Right lobe of liver (tissue), 6 donors: ENCODE measurements at regions not wholly inside any gene's neighbourhood (a gene's known extent, or its start where the extent isn't known, plus 50 kb on each side); places are given as distances from the start of the nearest gene placed in this dataset.
A peak's percentile ranks its signal among the peaks of the same experiment; 100 is the strongest.

Experiments used
- ATAC-seq, 4 donors: fragments of 200-7000 bp; cut with Tn5 transposase; one replicate each; pipeline ENCODE4 v1.9.1; 2020; ENCODE audit warnings: mild to moderate bottlenecking in 4 of 4, moderate library complexity in 4 of 4
- DNase-seq, 3 donors: peaks; one replicate each; pipeline ENCODE4 v3.0.0-alpha.2; 2020
- H3K27ac ChIP-seq, 3 donors: fragments of 200-600 bp; one replicate each; pipeline ENCODE4 v1.8.0; 2022
- H3K27me3 ChIP-seq, 2 donors: fragments of 200-600 bp; one replicate each; pipeline ENCODE4 v1.8.0; 2022
- H3K36me3 ChIP-seq, 4 donors: fragments of 200-600 bp; sonication (generic) in 1 of 4; one replicate each; pipeline versions ENCODE4 v1.5.1 to v1.8.0; 2017 to 2022; ENCODE audit warnings: control low read depth in 1 of 4
- H3K4me1 ChIP-seq, 4 donors: fragments of 200-600 bp; sonication (generic) in 1 of 4; one replicate each; pipeline versions ENCODE4 v1.5.1 to v1.8.0; 2017 to 2022; ENCODE audit warnings: control low read depth in 1 of 4
- H3K4me3 ChIP-seq, 3 donors: fragments of 200-600 bp; one replicate each; pipeline ENCODE4 v1.8.0; 2022
- H3K9me3 ChIP-seq, 4 donors: fragments of 200-600 bp; sonication (generic) in 1 of 4; one replicate each; pipeline versions ENCODE4 v1.5.1 to v1.8.0; 2017 to 2022; ENCODE audit warnings: control low read depth in 1 of 4
- CTCF ChIP-seq, 4 donors: fragments of 200-600 bp in 3 of 4; fragments of 450-650 bp in 1 of 4; IDR thresholded peaks; one replicate each; pipeline versions ENCODE4 v1.5.1 to v1.8.0; 2016 to 2022; ENCODE audit warnings: antibody characterized with exemption in 4 of 4, mild to moderate bottlenecking in 2 of 4
- POLR2A ChIP-seq: fragments of 450-650 bp; IDR thresholded peaks from one replicate; pipeline ENCODE4 v1.6.1; 2017; ENCODE audit warnings: antibody characterized with exemption, mild to moderate bottlenecking
- WGBS: methylation state at CpG from one replicate; pipeline ENCODE4 v1.1.6; 2018; ENCODE audit warnings: low coverage, low lambda C conversion rate; ENCODE audit not compliant: insufficient coverage; ENCODE audit errors: missing lambda C conversion rate; 5-methylcytosine and 5-hydroxymethylcytosine counted together
- intact Hi-C, 2 donors: fragments of 100-400 bp; cut with DNase I; formaldehyde crosslinking; loops; one replicate each; pipeline versions ENCODE4 v1.11.2 to v1.14.1; 2022
- donor health status: DM: no; HTN: yes; CAD: no.
- donor health status: DM: no; HTN: no; CAD: no.
- donor health status: DM: no; HTN: no; CAD: no.
- donor health status: DM: no; HTN: yes; CAD: no.
- donor health status: DM: no; HTN: yes; CAD: no.

- TF ChIP-seq POLR2A = no peak
- no peak for TF ChIP-seq CTCF (IDR thresholded peaks at IDR 0.05)
- 62% methylated on average over 1 of the region's 1 CpG for WGBS
- no peaks in the 10 kb centered on the region for H3K36me3 ChIP-seq
- DNase-seq (no peak), ATAC-seq (no peak)
- H3K27me3 ChIP-seq = no peaks in the 10 kb centered on the region
- no peaks in the 10 kb centered on the region for H3K4me1 ChIP-seq
- H3K4me3 ChIP-seq = no peak overlapping the region
- intact Hi-C loops = loop anchor here (10.0 kb wide), 1 partner anchor 699 kb away; no protein-coding TSS in a partner anchor
- no peaks in the 10 kb centered on the region for H3K9me3 ChIP-seq
- no peak overlapping the region for H3K27ac ChIP-seq
Measured at GRCh38 chr11:29435421-29435820, 581.4 kb downstream of the KCNA4 start.

DNA sequence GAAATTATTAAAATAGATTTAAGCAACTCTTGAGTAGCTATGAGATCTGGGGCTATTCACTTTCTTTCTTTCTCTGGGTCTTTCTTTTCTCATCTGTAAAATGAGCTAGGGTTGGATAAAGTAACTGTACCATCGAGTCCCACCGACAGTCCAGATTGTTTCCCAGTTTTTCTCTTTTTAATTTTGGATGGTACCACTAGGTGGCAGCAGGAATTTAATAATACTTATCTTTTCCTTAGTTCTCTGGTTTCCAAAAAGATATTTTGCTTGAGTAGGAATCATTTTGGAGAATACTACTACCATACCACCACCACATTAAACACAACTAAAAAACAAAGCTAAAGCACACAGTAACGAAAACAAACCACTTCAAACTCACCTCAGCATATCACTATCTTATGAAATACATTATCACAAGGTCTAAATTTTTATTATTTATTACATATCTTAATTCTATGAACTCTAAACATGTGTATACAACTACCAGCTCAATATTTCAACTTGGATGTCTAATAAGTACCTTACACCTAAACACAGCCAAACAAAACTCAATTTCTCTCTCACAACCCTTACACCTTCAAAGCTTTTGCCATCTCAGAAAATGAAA lies 584.0 kb downstream of the KCNA4 start:
- ATAC-seq = peak in 3 of 4 donors; percentile 22 to 54 (median 47)
- WGBS = 15% methylated on average over 3 of the region's 3 CpGs
- TF ChIP-seq POLR2A = no peak
- TF ChIP-seq CTCF (IDR thresholded peaks at IDR 0.05) = peak; percentile 47 to 61 (median 54)
- Histone ChIP-seq H3K4me3 (no peak overlapping the region), H3K27ac (no peak overlapping the region), H3K36me3 (no peaks in the 10 kb centered on the region), H3K4me1 (no peaks in the 10 kb centered on the region), H3K9me3 (no peaks in the 10 kb centered on the region), H3K27me3 (no peaks in the 10 kb centered on the region)
- intact Hi-C loops = loop anchor here (10.0 kb wide), 1 partner anchor 702 kb away; no protein-coding TSS in a partner anchor
- DNase-seq = no peak

- Histone ChIP-seq H3K4me3 (no peak overlapping the region), H3K9me3 (no peaks in the 10 kb centered on the region)
- intact Hi-C loops = no loop called here
Measured at GRCh38 chr11:29405305-29405704, 611.5 kb downstream of the KCNA4 start.

DNA sequence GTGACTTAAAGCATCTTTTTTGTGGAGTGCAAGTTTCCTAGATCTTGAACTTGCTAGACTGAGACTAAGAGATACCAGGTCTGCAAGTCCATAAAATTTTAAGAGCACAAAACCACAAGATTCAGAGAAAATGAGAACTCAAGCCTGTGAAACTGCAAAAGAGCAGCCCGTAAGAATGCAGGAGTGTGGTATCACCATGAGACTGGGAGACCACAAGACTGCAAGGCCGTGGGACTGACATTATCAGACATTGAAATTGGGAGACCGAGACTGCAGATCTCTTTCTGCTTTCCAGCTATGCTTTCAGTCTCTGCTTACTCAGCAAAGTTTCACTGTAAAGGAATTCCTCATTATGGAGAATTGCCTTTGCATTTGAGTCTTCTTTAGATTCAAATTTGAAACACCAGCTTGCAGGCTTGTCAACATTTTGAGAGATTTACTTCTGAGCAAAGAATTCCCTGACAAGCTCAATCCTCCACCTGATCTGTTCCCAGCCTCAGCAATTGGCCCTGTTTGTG lies 621.2 kb downstream of the KCNA4 start:
- no peak overlapping the region for H3K4me3 ChIP-seq
- DNase-seq = no peak

More at GRCh38 chr11:29405305-29405704, 611.5 kb downstream of the KCNA4 start:
- Histone ChIP-seq H3K27me3 (no peaks in the 10 kb centered on the region), H3K36me3 (no peaks in the 10 kb centered on the region), H3K27ac (no peak overlapping the region), H3K4me1 (no peaks in the 10 kb centered on the region)
- DNase-seq (no peak), ATAC-seq (no peak)
- TF ChIP-seq POLR2A (no peak), CTCF (IDR thresholded peaks at IDR 0.05) (no peak)

More for the DNA sequence above, 621.2 kb downstream of the KCNA4 start:
- WGBS = 39% methylated on average over 3 of the region's 3 CpGs
- no peak overlapping the region for H3K27ac ChIP-seq
- H3K4me1 ChIP-seq = no peaks in the 10 kb centered on the region
- intact Hi-C loops = no loop called here
- no peaks in the 10 kb centered on the region for H3K27me3 ChIP-seq
- H3K9me3 ChIP-seq = no peaks in the 10 kb centered on the region
- TF ChIP-seq POLR2A (no peak), CTCF (IDR thresholded peaks at IDR 0.05) (no peak)
- H3K36me3 ChIP-seq = no peaks in the 10 kb centered on the region
- no peak for ATAC-seq
